Right lobe of liver (tissue), 6 donors: ENCODE measurements at regions not wholly inside any gene's neighbourhood (a gene's known extent, or its start where the extent isn't known, plus 50 kb on each side); places are given as distances from the start of the nearest gene placed in this dataset.

Experiments used
- ATAC-seq, 4 donors: fragments of 200-7000 bp; cut with Tn5 transposase; one replicate each; pipeline ENCODE4 v1.9.1; 2020; ENCODE audit warnings: mild to moderate bottlenecking in 4 of 4, moderate library complexity in 4 of 4
- DNase-seq, 3 donors: peaks; one replicate each; pipeline ENCODE4 v3.0.0-alpha.2; 2020
- H3K27ac ChIP-seq, 3 donors: fragments of 200-600 bp; one replicate each; pipeline ENCODE4 v1.8.0; 2022
- H3K27me3 ChIP-seq, 2 donors: fragments of 200-600 bp; one replicate each; pipeline ENCODE4 v1.8.0; 2022
- H3K36me3 ChIP-seq, 4 donors: fragments of 200-600 bp; sonication (generic) in 1 of 4; one replicate each; pipeline versions ENCODE4 v1.5.1 to v1.8.0; 2017 to 2022; ENCODE audit warnings: control low read depth in 1 of 4
- H3K4me1 ChIP-seq, 4 donors: fragments of 200-600 bp; sonication (generic) in 1 of 4; one replicate each; pipeline versions ENCODE4 v1.5.1 to v1.8.0; 2017 to 2022; ENCODE audit warnings: control low read depth in 1 of 4
- H3K4me3 ChIP-seq, 3 donors: fragments of 200-600 bp; one replicate each; pipeline ENCODE4 v1.8.0; 2022
- H3K9me3 ChIP-seq, 4 donors: fragments of 200-600 bp; sonication (generic) in 1 of 4; one replicate each; pipeline versions ENCODE4 v1.5.1 to v1.8.0; 2017 to 2022; ENCODE audit warnings: control low read depth in 1 of 4
- POLR2A ChIP-seq: fragments of 450-650 bp; IDR thresholded peaks from one replicate; pipeline ENCODE4 v1.6.1; 2017; ENCODE audit warnings: antibody characterized with exemption, mild to moderate bottlenecking
- WGBS: methylation state at CpG from one replicate; pipeline ENCODE4 v1.1.6; 2018; ENCODE audit warnings: low coverage, low lambda C conversion rate; ENCODE audit not compliant: insufficient coverage; ENCODE audit errors: missing lambda C conversion rate; 5-methylcytosine and 5-hydroxymethylcytosine counted together
- intact Hi-C, 2 donors: fragments of 100-400 bp; cut with DNase I; formaldehyde crosslinking; loops; one replicate each; pipeline versions ENCODE4 v1.11.2 to v1.14.1; 2022
- TF ChIP-seq, protein P1 (sequence below), 4 donors: fragments of 200-600 bp in 3 of 4; fragments of 450-650 bp in 1 of 4; IDR thresholded peaks; one replicate each; pipeline versions ENCODE4 v1.5.1 to v1.8.0; 2016 to 2022; ENCODE audit warnings: antibody characterized with exemption in 4 of 4, mild to moderate bottlenecking in 2 of 4
- donor health status: DM: no; HTN: yes; CAD: no.
- donor health status: DM: no; HTN: no; CAD: no.
- donor health status: DM: no; HTN: no; CAD: no.
- donor health status: DM: no; HTN: yes; CAD: no.
- donor health status: DM: no; HTN: yes; CAD: no.

DNA sequence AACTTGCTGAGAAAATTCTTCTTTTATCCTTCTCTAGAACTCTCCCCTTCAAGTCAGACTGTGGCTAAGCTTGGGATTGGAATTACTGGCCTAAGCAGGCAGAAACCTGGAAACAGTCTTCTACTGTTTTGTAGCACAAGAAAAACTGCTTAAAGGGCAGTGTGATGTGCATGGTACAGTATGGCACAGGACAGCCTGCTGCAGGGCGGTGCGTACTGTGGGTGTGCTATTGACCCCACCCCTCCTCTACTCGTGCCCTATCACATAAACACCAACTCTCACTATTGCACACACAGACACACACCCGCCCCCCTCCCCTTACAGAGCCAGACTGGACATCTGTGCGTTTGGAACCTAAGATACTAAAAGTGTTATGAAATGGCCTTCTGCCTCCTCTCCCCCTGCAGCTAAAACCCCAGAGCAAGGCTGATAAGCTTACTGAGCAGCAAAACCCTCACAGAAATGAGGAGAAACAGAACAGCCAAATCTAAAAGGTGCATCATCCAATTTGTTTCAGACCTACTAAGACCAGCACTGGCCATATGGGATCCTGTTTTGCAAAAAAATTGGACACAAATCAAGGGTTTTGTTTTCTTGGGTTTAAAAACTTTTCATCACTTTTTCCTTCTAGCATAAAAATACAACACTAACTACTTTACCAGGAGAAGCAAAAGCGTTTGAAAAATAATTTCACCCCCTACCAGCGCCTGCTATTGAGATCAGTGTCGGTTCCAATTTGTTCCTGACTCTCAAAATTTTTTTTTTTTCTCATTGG, 355.8 kb upstream of the LYPLAL1 start:
- H3K27ac ChIP-seq: no peak overlapping the region
- no peaks in the 10 kb centered on the region for H3K27me3 ChIP-seq
- DNase-seq (no peak), ATAC-seq (peak in 1 of 4 donors; percentile 9)
- H3K9me3 ChIP-seq: no peaks in the 10 kb centered on the region
- intact Hi-C loops: no loop called here
- TF ChIP-seq, protein P1, sequence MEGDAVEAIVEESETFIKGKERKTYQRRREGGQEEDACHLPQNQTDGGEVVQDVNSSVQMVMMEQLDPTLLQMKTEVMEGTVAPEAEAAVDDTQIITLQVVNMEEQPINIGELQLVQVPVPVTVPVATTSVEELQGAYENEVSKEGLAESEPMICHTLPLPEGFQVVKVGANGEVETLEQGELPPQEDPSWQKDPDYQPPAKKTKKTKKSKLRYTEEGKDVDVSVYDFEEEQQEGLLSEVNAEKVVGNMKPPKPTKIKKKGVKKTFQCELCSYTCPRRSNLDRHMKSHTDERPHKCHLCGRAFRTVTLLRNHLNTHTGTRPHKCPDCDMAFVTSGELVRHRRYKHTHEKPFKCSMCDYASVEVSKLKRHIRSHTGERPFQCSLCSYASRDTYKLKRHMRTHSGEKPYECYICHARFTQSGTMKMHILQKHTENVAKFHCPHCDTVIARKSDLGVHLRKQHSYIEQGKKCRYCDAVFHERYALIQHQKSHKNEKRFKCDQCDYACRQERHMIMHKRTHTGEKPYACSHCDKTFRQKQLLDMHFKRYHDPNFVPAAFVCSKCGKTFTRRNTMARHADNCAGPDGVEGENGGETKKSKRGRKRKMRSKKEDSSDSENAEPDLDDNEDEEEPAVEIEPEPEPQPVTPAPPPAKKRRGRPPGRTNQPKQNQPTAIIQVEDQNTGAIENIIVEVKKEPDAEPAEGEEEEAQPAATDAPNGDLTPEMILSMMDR (IDR thresholded peaks at IDR 0.05): no peak
- TF ChIP-seq POLR2A: no peak
- no peaks in the 10 kb centered on the region for H3K4me1 ChIP-seq
- H3K36me3 ChIP-seq: no peaks in the 10 kb centered on the region
- 68% methylated on average over 4 of the region's 8 CpGs for WGBS
- H3K4me3 ChIP-seq: no peak overlapping the region

DNA sequence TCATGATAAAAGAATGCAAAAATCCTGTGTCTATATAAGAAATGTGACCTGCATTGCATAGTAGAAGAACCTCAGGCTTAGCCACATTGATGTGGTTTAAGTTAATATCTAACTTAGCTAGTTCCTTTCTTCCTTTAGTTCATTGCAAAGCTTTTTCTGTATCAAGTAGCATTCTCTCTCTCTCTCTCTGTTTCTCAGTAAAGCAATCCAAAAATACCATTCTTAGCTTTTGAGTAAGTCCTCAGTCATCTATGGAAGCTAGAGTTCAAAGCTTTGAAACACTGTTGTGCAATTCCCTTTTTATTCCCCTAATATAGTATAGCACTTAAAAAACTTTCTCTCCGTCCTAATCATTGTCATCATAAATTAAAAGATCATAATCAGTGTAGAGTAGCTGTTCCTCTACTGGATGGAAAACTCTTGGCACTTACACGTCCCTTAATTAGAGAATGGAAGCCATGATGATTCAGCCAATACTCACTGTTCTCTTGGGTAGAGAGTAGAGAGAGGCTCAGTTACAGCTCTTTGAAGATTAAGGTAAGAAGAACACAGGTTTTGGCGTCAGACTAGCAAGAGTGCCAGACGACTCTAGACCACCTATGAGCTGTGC, 350.3 kb upstream of the LYPLAL1 start:
- ATAC-seq: no peak
- DNase-seq: no peak
- Histone ChIP-seq H3K9me3 (no peaks in the 10 kb centered on the region), H3K36me3 (no peaks in the 10 kb centered on the region), H3K27me3 (no peaks in the 10 kb centered on the region), H3K4me3 (no peak overlapping the region), H3K4me1 (no peaks in the 10 kb centered on the region), H3K27ac (no peak overlapping the region)
- 33% methylated on average over 3 of the region's 4 CpGs for WGBS
- intact Hi-C loops: no loop called here
- no peak for TF ChIP-seq POLR2A
- TF ChIP-seq, protein P1 (IDR thresholded peaks at IDR 0.05): no peak

DNA sequence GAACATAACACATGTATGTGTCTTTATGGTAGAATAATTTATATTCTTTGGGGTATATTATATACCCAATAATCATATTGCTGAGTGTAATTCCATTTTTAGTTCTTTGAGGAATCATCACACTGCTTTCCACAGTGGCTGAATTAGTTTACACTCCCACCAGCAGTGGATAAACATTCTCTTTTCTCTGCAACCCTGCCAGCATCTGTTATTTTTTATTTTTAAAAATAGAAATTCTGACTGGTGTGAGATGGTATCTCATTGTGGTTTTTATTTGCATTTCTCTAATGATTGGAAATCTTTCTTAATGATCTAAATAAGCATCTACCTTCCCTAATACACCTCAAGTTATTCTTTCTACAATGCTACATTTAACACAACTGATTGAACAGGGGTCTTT, 346.2 kb upstream of the LYPLAL1 start:
- no peaks in the 10 kb centered on the region for H3K4me1 ChIP-seq
- ATAC-seq (no peak), DNase-seq (no peak)
- H3K9me3 ChIP-seq: no peaks in the 10 kb centered on the region
- TF ChIP-seq POLR2A: no peak
- TF ChIP-seq, protein P1 (IDR thresholded peaks at IDR 0.05): no peak
- no peaks in the 10 kb centered on the region for H3K27me3 ChIP-seq
- intact Hi-C loops: no loop called here
- H3K27ac ChIP-seq: no peak overlapping the region
- no peaks in the 10 kb centered on the region for H3K36me3 ChIP-seq
- H3K4me3 ChIP-seq: no peak overlapping the region

DNA sequence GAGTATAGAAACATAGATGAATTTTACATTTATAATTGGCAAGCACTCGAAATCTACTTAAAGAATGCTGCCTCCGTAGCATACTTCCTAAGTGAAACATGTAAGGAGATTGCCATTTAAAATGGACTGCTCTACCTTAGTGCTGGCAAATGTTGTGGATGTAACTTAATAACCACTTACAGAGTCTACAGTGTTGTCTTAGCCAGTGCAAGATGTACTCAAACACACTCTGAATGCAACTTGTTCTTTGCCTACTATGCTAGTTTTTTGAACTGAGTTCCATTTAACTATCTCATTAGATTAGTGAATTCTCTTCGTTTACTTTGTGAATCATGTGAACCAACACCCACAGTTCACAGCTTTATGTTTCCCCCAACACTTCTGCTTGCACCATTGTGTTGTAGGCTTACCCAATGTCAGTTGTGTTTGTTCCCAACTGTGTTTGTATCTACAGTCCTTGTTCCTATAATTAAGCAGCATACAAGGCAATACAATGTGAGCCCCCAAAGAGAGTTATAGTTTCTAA, 345.5 kb upstream of the LYPLAL1 start:
- H3K9me3 ChIP-seq: no peaks in the 10 kb centered on the region
- DNase-seq: no peak
- no peak overlapping the region for H3K4me3 ChIP-seq
- H3K27me3 ChIP-seq: no peaks in the 10 kb centered on the region
- ATAC-seq: no peak
- no peak for TF ChIP-seq POLR2A
- TF ChIP-seq, protein P1 (IDR thresholded peaks at IDR 0.05): no peak
- no peak overlapping the region for H3K27ac ChIP-seq
- H3K36me3 ChIP-seq: no peaks in the 10 kb centered on the region
- H3K4me1 ChIP-seq: no peaks in the 10 kb centered on the region
- intact Hi-C loops: no loop called here
- 66% methylated on average over 3 of the region's 3 CpGs for WGBS
